ENCODE measurements at regions not wholly inside any gene's neighbourhood (a gene's known extent, or its start where the extent isn't known, plus 50 kb on each side); places are given as distances from the start of the nearest gene placed in this dataset.

DNA sequence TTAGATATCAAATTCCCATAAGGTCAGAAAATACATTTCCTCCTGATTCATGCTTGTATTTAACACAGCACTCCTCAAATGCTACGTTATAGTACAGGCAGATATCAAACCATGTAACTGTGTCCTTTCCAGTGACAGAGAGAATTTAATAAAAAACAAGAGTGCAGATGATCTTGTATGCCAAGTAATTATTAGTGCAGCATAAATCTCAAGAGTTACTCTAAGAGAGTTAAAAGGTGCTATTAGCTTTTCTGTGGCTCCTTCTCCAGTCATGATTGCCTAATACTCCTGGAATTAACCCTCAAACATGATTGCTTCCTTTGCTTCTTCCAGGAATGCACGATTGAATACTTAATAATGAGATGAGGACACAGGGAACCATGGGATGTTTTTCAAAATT, 413.0 kb upstream of the DPH6 start:
- H3K27me3 ChIP-seq (ENCODE audit: insufficient read depth, low read length), result no peaks in the 10 kb centered on the region
- DNase-seq, result no peak
- no peaks in the 10 kb centered on the region for H3K9me3 ChIP-seq (ENCODE audit: control insufficient read depth, low read depth, low read length)
- H2BK20ac ChIP-seq (ENCODE audit: low read depth, low read length, poor library complexity, severe bottlenecking), result no peak overlapping the region
- H3K27ac ChIP-seq (ENCODE audit: insufficient read length, low read depth, low read length), result no peak overlapping the region
- Mint-ChIP-seq H3K27me3 (ENCODE audit: low read depth) (no peaks in the 10 kb centered on the region), H3K36me3 (ENCODE audit: insufficient read depth in 1 of 3, low read depth in 3 of 3) (no peaks in the 10 kb centered on the region), H3K9me3 (no peaks in the 10 kb centered on the region), H3K27ac (0 out of 7 replicates have a peak overlapping the region, but pooled peaks of 1 of the 3 experiments have one; percentile 19), H3K4me1 (peaks cover 0 to 3% of the 10 kb centered on the region in 2 experiments; a peak in 1 of 4 replicates), H3K4me3 (no peak overlapping the region)
- H2BK120ac ChIP-seq (ENCODE audit: low read depth, low read length, poor library complexity, severe bottlenecking), result no peak overlapping the region
- TF ChIP-seq, protein P1, sequence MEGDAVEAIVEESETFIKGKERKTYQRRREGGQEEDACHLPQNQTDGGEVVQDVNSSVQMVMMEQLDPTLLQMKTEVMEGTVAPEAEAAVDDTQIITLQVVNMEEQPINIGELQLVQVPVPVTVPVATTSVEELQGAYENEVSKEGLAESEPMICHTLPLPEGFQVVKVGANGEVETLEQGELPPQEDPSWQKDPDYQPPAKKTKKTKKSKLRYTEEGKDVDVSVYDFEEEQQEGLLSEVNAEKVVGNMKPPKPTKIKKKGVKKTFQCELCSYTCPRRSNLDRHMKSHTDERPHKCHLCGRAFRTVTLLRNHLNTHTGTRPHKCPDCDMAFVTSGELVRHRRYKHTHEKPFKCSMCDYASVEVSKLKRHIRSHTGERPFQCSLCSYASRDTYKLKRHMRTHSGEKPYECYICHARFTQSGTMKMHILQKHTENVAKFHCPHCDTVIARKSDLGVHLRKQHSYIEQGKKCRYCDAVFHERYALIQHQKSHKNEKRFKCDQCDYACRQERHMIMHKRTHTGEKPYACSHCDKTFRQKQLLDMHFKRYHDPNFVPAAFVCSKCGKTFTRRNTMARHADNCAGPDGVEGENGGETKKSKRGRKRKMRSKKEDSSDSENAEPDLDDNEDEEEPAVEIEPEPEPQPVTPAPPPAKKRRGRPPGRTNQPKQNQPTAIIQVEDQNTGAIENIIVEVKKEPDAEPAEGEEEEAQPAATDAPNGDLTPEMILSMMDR (conservative IDR thresholded peaks at IDR 0.05), result no peak
- H4K20me1 ChIP-seq (ENCODE audit: control insufficient read depth, insufficient read depth, insufficient read length), result no peaks in the 10 kb centered on the region
- no peaks in the 10 kb centered on the region for H3K79me2 ChIP-seq (ENCODE audit: insufficient read depth, low read length)
- no peak overlapping the region for H4K5ac ChIP-seq (ENCODE audit: insufficient read length, low read depth, low read length)
- no peak overlapping the region for H4K8ac ChIP-seq (replicated peaks; ENCODE audit: insufficient read length, low read depth, low read length)
- no peak overlapping the region for H3K18ac ChIP-seq (ENCODE audit: insufficient read length, low read depth, low read length)
- H3K56ac ChIP-seq (ENCODE audit: insufficient read length, low read depth, low read length), result no peak overlapping the region
- no CpG with 5 or more reads among the region's 2 CpGs for WGBS (ENCODE audit: extremely low coverage, insufficient read length, low lambda C conversion rate)
- no peaks in the 10 kb centered on the region for H3K4me1 ChIP-seq (ENCODE audit: insufficient read depth, low read length)
- no peak overlapping the region for H2AFZ ChIP-seq (ENCODE audit: low read length)
- H3T11ph ChIP-seq (ENCODE audit: low read length), result no peak overlapping the region
- no peak overlapping the region for H3K14ac ChIP-seq (ENCODE audit: insufficient read depth, low read length)
- no peak overlapping the region for H4K91ac ChIP-seq (ENCODE audit: insufficient read length, low read depth, low read length)
- H2BK15ac ChIP-seq (ENCODE audit: low read depth, low read length), result no peak overlapping the region
- H3K79me1 ChIP-seq (ENCODE audit: insufficient read depth, low read depth, low read length, poor library complexity, severe bottlenecking), result no peaks in the 10 kb centered on the region
- H3K4ac ChIP-seq (ENCODE audit: low read depth, low read length), result no peak overlapping the region
- H3K9ac ChIP-seq (ENCODE audit: extremely low read depth, insufficient read length, low read length), result no peak overlapping the region
- no peaks in the 10 kb centered on the region for H3K23me2 ChIP-seq (ENCODE audit: insufficient read length, low read depth, low read length, poor library complexity, severe bottlenecking)
- no peak overlapping the region for H2BK5ac ChIP-seq (ENCODE audit: insufficient read length, low read length)
- H3K4me2 ChIP-seq (ENCODE audit: insufficient read depth, insufficient read length, low read length), result no peak overlapping the region
- H2AK5ac ChIP-seq (ENCODE audit: insufficient read length, low read length), result no peak overlapping the region
- no peak overlapping the region for H3K23ac ChIP-seq (ENCODE audit: insufficient read length, low read depth, low read length)
- no peak overlapping the region for H2BK12ac ChIP-seq (ENCODE audit: insufficient read length, low read depth, low read length)

Data from H9 (cell line).